ENCODE measurements at regions not wholly inside any gene's neighbourhood (a gene's known extent, or its start where the extent isn't known, plus 50 kb on each side); places are given as distances from the start of the nearest gene placed in this dataset.
A peak's percentile ranks its signal among the peaks of the same experiment; 100 is the strongest.

DNA sequence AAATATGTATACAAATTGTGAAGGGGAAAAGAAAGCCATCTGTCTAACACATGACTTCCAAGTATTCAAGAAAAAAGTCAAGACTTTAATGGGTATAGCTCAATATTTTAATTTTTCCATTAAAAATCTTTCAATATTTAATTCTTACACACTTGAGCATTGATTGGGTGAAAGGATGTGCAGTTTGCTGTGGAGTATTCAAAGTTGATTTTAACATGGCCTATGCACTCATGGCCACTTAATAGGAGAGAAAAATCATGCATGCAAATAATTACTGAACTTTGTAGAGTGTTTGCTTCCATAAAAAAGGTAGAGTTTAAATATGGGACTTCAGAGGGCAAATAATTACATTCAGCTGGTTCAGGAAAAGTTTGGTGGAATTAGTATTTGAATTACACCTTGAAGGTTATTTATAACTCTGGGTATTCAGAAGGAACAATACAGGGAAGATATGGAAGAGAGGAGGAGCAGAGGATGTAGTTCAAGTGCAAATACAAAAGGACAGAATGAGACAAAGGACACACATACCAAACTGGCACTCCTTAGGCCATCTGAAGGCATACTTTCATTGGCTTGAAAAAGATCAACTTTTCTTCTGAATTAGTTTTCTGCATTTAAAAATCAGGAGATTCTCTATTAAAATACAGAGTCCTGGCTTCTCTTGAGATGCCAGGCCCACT, 90.1 kb downstream of the OTOL1 start:
- no peak for DNase-seq
- TF ChIP-seq EP300 (IDR thresholded peaks at IDR 0.05), result no peak
- no peak for TF ChIP-seq POLR2AphosphoS5 (IDR thresholded peaks at IDR 0.05)
- TF ChIP-seq POLR2A (IDR thresholded peaks at IDR 0.05), result no peak
- TF ChIP-seq, protein P1, sequence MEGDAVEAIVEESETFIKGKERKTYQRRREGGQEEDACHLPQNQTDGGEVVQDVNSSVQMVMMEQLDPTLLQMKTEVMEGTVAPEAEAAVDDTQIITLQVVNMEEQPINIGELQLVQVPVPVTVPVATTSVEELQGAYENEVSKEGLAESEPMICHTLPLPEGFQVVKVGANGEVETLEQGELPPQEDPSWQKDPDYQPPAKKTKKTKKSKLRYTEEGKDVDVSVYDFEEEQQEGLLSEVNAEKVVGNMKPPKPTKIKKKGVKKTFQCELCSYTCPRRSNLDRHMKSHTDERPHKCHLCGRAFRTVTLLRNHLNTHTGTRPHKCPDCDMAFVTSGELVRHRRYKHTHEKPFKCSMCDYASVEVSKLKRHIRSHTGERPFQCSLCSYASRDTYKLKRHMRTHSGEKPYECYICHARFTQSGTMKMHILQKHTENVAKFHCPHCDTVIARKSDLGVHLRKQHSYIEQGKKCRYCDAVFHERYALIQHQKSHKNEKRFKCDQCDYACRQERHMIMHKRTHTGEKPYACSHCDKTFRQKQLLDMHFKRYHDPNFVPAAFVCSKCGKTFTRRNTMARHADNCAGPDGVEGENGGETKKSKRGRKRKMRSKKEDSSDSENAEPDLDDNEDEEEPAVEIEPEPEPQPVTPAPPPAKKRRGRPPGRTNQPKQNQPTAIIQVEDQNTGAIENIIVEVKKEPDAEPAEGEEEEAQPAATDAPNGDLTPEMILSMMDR (IDR thresholded peaks at IDR 0.05), result no peak
- intact Hi-C loops (cut with DNase I; ENCODE audit: low total_unique reads), result no loop called here

DNA sequence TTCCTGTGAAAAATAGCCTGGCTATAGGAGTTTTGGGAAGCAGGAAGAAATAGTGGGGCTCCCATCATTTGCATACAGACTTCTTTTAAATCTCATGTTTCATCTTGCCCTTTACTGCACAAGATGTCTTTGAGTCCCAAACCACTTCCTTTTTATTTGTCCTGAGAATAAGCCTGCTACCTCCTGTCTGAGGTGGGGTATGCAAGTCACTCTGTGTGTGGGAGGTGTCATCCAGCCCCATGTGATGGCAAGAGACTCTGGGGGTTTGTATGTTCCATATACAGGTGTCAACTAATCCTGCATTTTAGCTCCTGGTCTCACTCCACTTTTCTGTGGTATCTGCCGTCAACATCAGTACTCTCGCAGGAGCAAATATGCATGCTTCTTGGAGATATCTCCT, 102.0 kb downstream of the OTOL1 start:
- WGBS, 5 donors, result 47 to 83% (median 55%) methylated on average over 2 of the region's 2 CpGs
- Histone ChIP-seq H3K9me3 (no peaks in the 10 kb centered on the region), H3K27ac (no peak overlapping the region), H3K27me3 (no peaks in the 10 kb centered on the region), H3K4me1 (no peaks in the 10 kb centered on the region), H3K4me3 (no peak overlapping the region), H3K36me3 (no peaks in the 10 kb centered on the region)
- DNase-seq, result no peak
- intact Hi-C loops (cut with DNase I; ENCODE audit: low total_unique reads), result no loop called here
- TF ChIP-seq POLR2AphosphoS5 (IDR thresholded peaks at IDR 0.05) (no peak), POLR2A (IDR thresholded peaks at IDR 0.05) (no peak), EP300 (IDR thresholded peaks at IDR 0.05) (no peak)
- TF ChIP-seq, protein P1 (IDR thresholded peaks at IDR 0.05), result no peak

More for the DNA sequence above, 90.1 kb downstream of the OTOL1 start:
- peaks cover 0 to 12% (median 8%) of the 10 kb centered on the region in 4 donors for H3K9me3 ChIP-seq
- no peaks in the 10 kb centered on the region for H3K36me3 ChIP-seq
- H3K27ac ChIP-seq, result no peak overlapping the region
- H3K27me3 ChIP-seq, result no peaks in the 10 kb centered on the region
- no peak overlapping the region for H3K4me3 ChIP-seq
- H3K4me1 ChIP-seq, result no peaks in the 10 kb centered on the region

DNA sequence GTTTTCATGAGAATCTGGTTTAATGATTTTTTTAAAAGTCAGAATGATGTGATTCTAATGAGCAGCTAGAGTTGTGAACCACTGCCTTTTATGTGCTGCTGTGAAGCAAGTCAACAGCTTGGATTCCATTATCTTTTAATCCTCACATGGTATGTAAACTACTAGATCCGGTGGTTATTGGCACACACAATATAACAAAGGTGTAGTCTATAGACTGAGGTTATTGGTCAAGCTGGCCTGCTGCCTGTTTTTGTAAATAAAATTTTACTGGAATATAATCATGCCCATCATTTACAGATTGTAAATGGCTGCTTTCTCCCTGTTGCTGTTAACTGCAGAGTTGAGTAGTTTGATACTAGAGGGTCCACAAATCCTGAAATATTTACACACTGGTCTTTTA, 103.1 kb downstream of the OTOL1 start:
- no peaks in the 10 kb centered on the region for H3K36me3 ChIP-seq
- H3K4me1 ChIP-seq, result no peaks in the 10 kb centered on the region
- intact Hi-C loops (cut with DNase I; ENCODE audit: low total_unique reads), result no loop called here
- no peak overlapping the region for H3K27ac ChIP-seq
- WGBS, 5 donors, result 8 to 27% (median 11%) methylated on average over 1 of the region's 1 CpG
- no peak overlapping the region for H3K4me3 ChIP-seq
- no peaks in the 10 kb centered on the region for H3K9me3 ChIP-seq
- TF ChIP-seq POLR2AphosphoS5 (IDR thresholded peaks at IDR 0.05) (no peak), EP300 (IDR thresholded peaks at IDR 0.05) (no peak), POLR2A (IDR thresholded peaks at IDR 0.05) (no peak)
- TF ChIP-seq, protein P1 (IDR thresholded peaks at IDR 0.05), result no peak
- H3K27me3 ChIP-seq, result no peaks in the 10 kb centered on the region
- DNase-seq, result no peak

DNA sequence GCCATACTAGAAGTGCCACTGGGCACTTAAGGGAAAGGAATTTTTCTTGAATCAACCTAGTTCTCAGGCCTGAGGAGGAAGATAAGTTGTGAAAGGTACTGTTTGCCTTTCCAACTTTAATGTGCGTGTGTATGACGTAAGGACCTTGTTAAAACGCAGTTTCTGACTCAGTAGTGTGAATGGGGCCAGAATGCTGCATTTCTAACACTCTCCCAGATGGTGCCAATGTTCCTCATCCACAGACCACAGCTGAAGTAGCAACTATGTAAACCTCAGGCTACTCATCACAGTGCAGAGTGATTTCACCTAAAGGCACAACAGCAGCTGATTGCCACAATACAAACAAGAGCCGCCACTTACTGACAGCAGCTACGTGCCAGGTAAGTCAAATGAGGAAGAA, 103.6 kb downstream of the OTOL1 start:
- Histone ChIP-seq H3K9me3 (no peaks in the 10 kb centered on the region), H3K36me3 (no peaks in the 10 kb centered on the region), H3K27ac (no peak overlapping the region), H3K27me3 (no peaks in the 10 kb centered on the region), H3K4me1 (no peaks in the 10 kb centered on the region), H3K4me3 (no peak overlapping the region)
- intact Hi-C loops (cut with DNase I; ENCODE audit: low total_unique reads), result no loop called here
- TF ChIP-seq POLR2A (IDR thresholded peaks at IDR 0.05) (no peak), EP300 (IDR thresholded peaks at IDR 0.05) (no peak), POLR2AphosphoS5 (IDR thresholded peaks at IDR 0.05) (no peak)
- peak in 1 of 2 donors; percentile 7 for DNase-seq
- WGBS, 5 donors, result 28 to 51% (median 46%) methylated on average over 5 of the region's 5 CpGs

DNA sequence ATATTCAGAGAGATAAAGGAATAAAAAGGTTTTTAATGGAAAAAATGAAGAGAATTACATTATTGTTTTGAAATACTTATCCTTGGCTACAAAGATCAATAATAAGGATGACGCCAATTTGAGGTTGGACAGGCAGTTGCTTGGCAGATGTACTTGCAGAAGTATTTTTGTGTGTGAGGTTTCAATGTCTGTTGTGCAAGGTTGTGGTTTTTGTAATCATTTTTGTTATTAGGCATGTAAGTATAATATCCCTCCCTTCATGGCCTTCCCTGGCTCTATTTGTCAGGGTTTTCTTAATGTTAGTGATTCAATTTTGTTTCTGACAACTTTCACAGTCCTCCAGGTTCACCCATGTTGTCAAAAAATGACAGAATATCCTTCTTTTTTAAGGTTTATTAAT, 105.9 kb downstream of the OTOL1 start:
- TF ChIP-seq, protein P1 (IDR thresholded peaks at IDR 0.05), result no peak
- no peak for TF ChIP-seq POLR2A (IDR thresholded peaks at IDR 0.05)
- TF ChIP-seq EP300 (IDR thresholded peaks at IDR 0.05), result no peak
- TF ChIP-seq POLR2AphosphoS5 (IDR thresholded peaks at IDR 0.05), result no peak
- intact Hi-C loops (cut with DNase I; ENCODE audit: low total_unique reads), result no loop called here
- Histone ChIP-seq H3K27me3 (no peaks in the 10 kb centered on the region), H3K27ac (no peak overlapping the region), H3K4me1 (no peaks in the 10 kb centered on the region), H3K36me3 (no peaks in the 10 kb centered on the region), H3K4me3 (no peak overlapping the region), H3K9me3 (no peaks in the 10 kb centered on the region)
- DNase-seq, result no peak
- WGBS, 5 donors, result 81 to 96% (median 91%) methylated on average over 1 of the region's 1 CpG
